ENCODE measurements at regions not wholly inside any gene's neighbourhood (a gene's known extent, or its start where the extent isn't known, plus 50 kb on each side); places are given as distances from the start of the nearest gene placed in this dataset.

DNA sequence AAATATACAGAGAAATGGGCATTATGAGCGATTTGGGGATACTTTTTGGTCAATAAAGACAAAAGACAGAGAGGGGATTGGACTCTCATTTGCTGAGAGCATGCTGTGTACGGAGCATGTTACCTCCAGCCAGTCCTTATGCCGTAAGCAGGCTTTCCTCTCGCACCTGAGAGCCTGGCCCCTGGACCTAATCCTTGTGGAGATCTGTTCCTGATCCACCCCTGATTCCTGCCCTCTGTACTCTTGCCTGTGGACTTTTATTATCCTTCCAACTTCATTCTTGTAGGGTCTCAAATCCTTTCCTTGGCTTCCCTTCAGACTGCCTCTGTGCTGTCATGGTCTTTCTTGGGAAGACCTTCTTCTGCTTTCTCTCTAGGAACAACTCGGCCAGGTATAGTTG is 803.1 kb upstream of the RAB6C start:
- TF ChIP-seq, protein P1, sequence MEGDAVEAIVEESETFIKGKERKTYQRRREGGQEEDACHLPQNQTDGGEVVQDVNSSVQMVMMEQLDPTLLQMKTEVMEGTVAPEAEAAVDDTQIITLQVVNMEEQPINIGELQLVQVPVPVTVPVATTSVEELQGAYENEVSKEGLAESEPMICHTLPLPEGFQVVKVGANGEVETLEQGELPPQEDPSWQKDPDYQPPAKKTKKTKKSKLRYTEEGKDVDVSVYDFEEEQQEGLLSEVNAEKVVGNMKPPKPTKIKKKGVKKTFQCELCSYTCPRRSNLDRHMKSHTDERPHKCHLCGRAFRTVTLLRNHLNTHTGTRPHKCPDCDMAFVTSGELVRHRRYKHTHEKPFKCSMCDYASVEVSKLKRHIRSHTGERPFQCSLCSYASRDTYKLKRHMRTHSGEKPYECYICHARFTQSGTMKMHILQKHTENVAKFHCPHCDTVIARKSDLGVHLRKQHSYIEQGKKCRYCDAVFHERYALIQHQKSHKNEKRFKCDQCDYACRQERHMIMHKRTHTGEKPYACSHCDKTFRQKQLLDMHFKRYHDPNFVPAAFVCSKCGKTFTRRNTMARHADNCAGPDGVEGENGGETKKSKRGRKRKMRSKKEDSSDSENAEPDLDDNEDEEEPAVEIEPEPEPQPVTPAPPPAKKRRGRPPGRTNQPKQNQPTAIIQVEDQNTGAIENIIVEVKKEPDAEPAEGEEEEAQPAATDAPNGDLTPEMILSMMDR (IDR thresholded peaks at IDR 0.05) = no peak
- TF ChIP-seq POLR2A (IDR thresholded peaks at IDR 0.05) = no peak
